K562 (cell line): ENCODE measurements at regions not wholly inside any gene's neighbourhood (a gene's known extent, or its start where the extent isn't known, plus 50 kb on each side); places are given as distances from the start of the nearest gene placed in this dataset.

Source experiments
- ATAC-seq: fragments of 200-7000 bp; cut with Tn5 transposase; 3 replicates; pipeline ENCODE4 v1.9.1; 2020; ENCODE audit warnings: moderate library complexity
- BruUV-seq: library from RNA; stranded (reverse); fragments of 400-500 nt; replicated peaks from 2 replicates; lab custom pipeline; 2021; lab: Mats Ljungman, UMichigan
- CTCF ChIA-PET: fragments of 300-600 bp; formaldehyde crosslinking; extraction: SDS; loops from one replicate; lab custom pipeline; 2021; ENCODE audit warnings: low intra/inter-chr PET ratio; lab: Yijun Ruan, JAX
- POLR2A ChIA-PET: fragments of 300-600, 350-650 bp; sonication (Branson Sonifier 250); formaldehyde crosslinking; extraction: SDS; loops from one replicate; lab custom pipeline; 2021; ENCODE audit warnings: antibody characterized with exemption, inconsistent platforms; lab: Yijun Ruan, JAX
- DNase-seq, 4 experiments: peaks; one replicate each; pipeline versions ENCODE4 v3.0.0 to v3.0.0-alpha.2; 2011 to 2018; ENCODE audit warnings: low spot score in 3 of 4, mixed read lengths in 3 of 4; ENCODE audit errors: extremely low read depth in 1 of 4
- FAIRE-seq: peaks from 2 replicates; lab custom pipeline; 2011; peaks lifted over from hg19 to GRCh38; lab: Jason Lieb, UNC
- H2AFZ ChIP-seq: 2 replicates; pipeline ENCODE4 v1.6.0; 2011; ENCODE audit warnings: low read depth, low read length, control low read depth, inconsistent platforms
- H3K27ac ChIP-seq: fragments of 200-600 bp; 3 replicates; pipeline ENCODE4 v1.8.0; 2011; ENCODE audit warnings: low read depth, mild to moderate bottlenecking, control low read depth, inconsistent platforms, low read length, moderate library complexity, mixed read lengths; ENCODE audit errors: extremely low read depth
- H3K27me3 ChIP-seq, 2 experiments: fragments of 300-600 bp in 1 of 2; 2 replicates in 1 of 2; 3 replicates in 1 of 2; pipeline versions ENCODE4 v1.6.0 to v1.8.0; 2011; ENCODE audit warnings: inconsistent platforms in 2 of 2, low read length in 2 of 2, mild to moderate bottlenecking in 1 of 2, mixed read lengths in 1 of 2, moderate library complexity in 1 of 2; ENCODE audit not compliant: control insufficient read depth in 2 of 2, insufficient read depth in 2 of 2
- H3K36me3 ChIP-seq: fragments of 300-600 bp; 3 replicates; pipeline ENCODE4 v1.8.0; 2011; ENCODE audit warnings: mild to moderate bottlenecking, low read length, inconsistent platforms; ENCODE audit not compliant: control insufficient read depth, insufficient read depth
- H3K4me1 ChIP-seq, 2 experiments: fragments of 200-600 bp in 1 of 2; replicated peaks in 1 of 2; 2 replicates in 1 of 2; 3 replicates in 1 of 2; pipeline versions ENCODE4 v1.5.1 to v1.8.0; 2011; ENCODE audit warnings: inconsistent platforms in 2 of 2, low read length in 2 of 2, mild to moderate bottlenecking in 1 of 2, mixed read lengths in 1 of 2, moderate library complexity in 1 of 2; ENCODE audit not compliant: control insufficient read depth in 2 of 2, insufficient read depth in 2 of 2
- H3K4me2 ChIP-seq: 2 replicates; pipeline ENCODE4 v1.6.1; 2011; ENCODE audit warnings: low read length, control low read depth, inconsistent platforms, mixed read lengths; ENCODE audit not compliant: insufficient read depth
- H3K4me3 ChIP-seq: fragments of 200-600 bp; sonication (generic), shearing (Covaris generic); 2 replicates; pipeline ENCODE4 v1.5.1; 2016; ENCODE audit warnings: control low read depth, inconsistent platforms
- H3K79me2 ChIP-seq: fragments of 200-600 bp; 3 replicates; pipeline ENCODE4 v1.8.0; 2011; ENCODE audit warnings: low read length, inconsistent platforms; ENCODE audit not compliant: control insufficient read depth, insufficient read depth
- H3K9ac ChIP-seq, 2 experiments: 2 replicates each; pipeline versions ENCODE4 v1.6.0 to v1.6.1; 2011; ENCODE audit warnings: low read depth in 2 of 2, low read length in 2 of 2, control low read depth in 1 of 2, inconsistent platforms in 1 of 2, mild to moderate bottlenecking in 1 of 2, mixed read lengths in 1 of 2; ENCODE audit not compliant: insufficient read depth in 1 of 2
- H3K9me1 ChIP-seq: one replicate; pipeline ENCODE4 v1.6.0; 2011; ENCODE audit warnings: inconsistent platforms, mild to moderate bottlenecking, low read length, moderate library complexity; ENCODE audit not compliant: control insufficient read depth, insufficient read depth
- H3K9me3 ChIP-seq: replicated peaks from 2 replicates; pipeline ENCODE4 v1.5.1; 2011; ENCODE audit warnings: low read depth, low read length, inconsistent platforms; ENCODE audit not compliant: control insufficient read depth, insufficient read depth
- H4K20me1 ChIP-seq: replicated peaks from 2 replicates; pipeline ENCODE4 v1.6.1; 2011; ENCODE audit warnings: low read length, inconsistent platforms, mixed read lengths; ENCODE audit not compliant: control insufficient read depth, insufficient read depth
- DLX4 ChIP-seq: fragments of 250-450 bp; sonication (Bioruptor Pico); IDR thresholded peaks from 2 replicates; pipeline ENCODE4 v1.6.1; 2021; ENCODE audit warnings: mild to moderate bottlenecking
- EZH2 ChIP-seq: IDR thresholded peaks from 2 replicates; pipeline ENCODE4 v1.6.1; 2012; ENCODE audit warnings: low read depth, mild to moderate bottlenecking, inconsistent platforms, low read length, borderline replicate concordance
- HSF4 ChIP-seq: fragments of 250-450 bp; sonication (Bioruptor Pico); IDR thresholded peaks from 2 replicates; pipeline ENCODE4 v2.1.2; 2022; ENCODE audit warnings: mild to moderate bottlenecking, moderate library complexity, borderline replicate concordance
- NEUROD1 ChIP-seq: fragments of 150-350 bp; IDR thresholded peaks from 2 replicates; pipeline ENCODE4 v1.6.1; 2014; ENCODE audit warnings: borderline replicate concordance, low read length, low read depth; ENCODE audit not compliant: partially characterized antibody
- POLR2A ChIP-seq: fragments of 450-650 bp; conservative IDR thresholded peaks from 2 replicates; pipeline ENCODE4 v1.6.1; 2016
- RB1 ChIP-seq: fragments of 450-650 bp; IDR thresholded peaks from 2 replicates; pipeline ENCODE4 v1.6.1; 2017; ENCODE audit warnings: low read depth, mild to moderate bottlenecking
- SMAD2 ChIP-seq: fragments of 150-350 bp; IDR thresholded peaks from 2 replicates; pipeline ENCODE4 v1.6.1; 2014; ENCODE audit warnings: low read depth, mild to moderate bottlenecking, low read length
- SMAD4 ChIP-seq: fragments of 250-450 bp; sonication (Bioruptor Pico); conservative IDR thresholded peaks from 2 replicates; pipeline ENCODE4 v1.8.0; 2021; ENCODE audit warnings: inconsistent platforms, mild to moderate bottlenecking, moderate library complexity
- SNIP1 ChIP-seq: fragments of 450-650 bp; IDR thresholded peaks from 2 replicates; pipeline ENCODE4 v1.7.1; 2017; ENCODE audit warnings: low read depth, mild to moderate bottlenecking
- SNRNP70 ChIP-seq: fragments of 200-400 bp; formaldehyde crosslinking; optimal IDR thresholded peaks from 2 replicates; pipeline ENCODE3; 2017; ENCODE audit warnings: low read depth, low read length
- TBL1XR1 ChIP-seq, 2 experiments: IDR thresholded peaks; 2 replicates each; pipeline ENCODE4 v1.6.1; 2012; ENCODE audit warnings: improper control_type of control experiment in 2 of 2, low read length in 2 of 2, mild to moderate bottlenecking in 1 of 2
- U2AF2 ChIP-seq: fragments of 200-400 bp; formaldehyde crosslinking; optimal IDR thresholded peaks from 2 replicates; pipeline ENCODE3; 2017; ENCODE audit warnings: low read depth, mild to moderate bottlenecking, low read length
- XRCC3 ChIP-seq: fragments of 450-650 bp; IDR thresholded peaks from 2 replicates; pipeline ENCODE4 v1.6.1; 2017; ENCODE audit warnings: mild to moderate bottlenecking, moderate library complexity
- ZBED1 ChIP-seq: IDR thresholded peaks from 2 replicates; pipeline ENCODE4 v1.6.1; 2014
- ZEB2 ChIP-seq: fragments of 450-650 bp; IDR thresholded peaks from 2 replicates; pipeline ENCODE4 v1.6.1; 2016
- ZNF41 ChIP-seq: fragments of 250-450 bp; sonication (Bioruptor Pico); conservative IDR thresholded peaks from 2 replicates; pipeline ENCODE4 v1.4.0; 2020; ENCODE audit warnings: mild to moderate bottlenecking
- WGBS: fragments of 100-300 bp; shearing (Covaris generic); methylation state at CpG from one replicate; pipeline ENCODE4 v1.1.6; 2016; ENCODE audit warnings: low coverage, mixed read lengths; ENCODE audit not compliant: insufficient coverage; ENCODE audit errors: missing lambda C conversion rate; 5-methylcytosine and 5-hydroxymethylcytosine counted together
- in situ Hi-C: fragments of 300-500 bp; cut with MboI; formaldehyde crosslinking; loops from 4 replicates; pipeline ENCODE4 v1.15.0; 2018; ENCODE audit warnings: inconsistent platforms, mixed read lengths
- intact Hi-C: fragments of 100-400 bp; cut with micrococcal nuclease; formaldehyde crosslinking; loops from 2 replicates; pipeline ENCODE4 v1.14.2; 2022

DNA sequence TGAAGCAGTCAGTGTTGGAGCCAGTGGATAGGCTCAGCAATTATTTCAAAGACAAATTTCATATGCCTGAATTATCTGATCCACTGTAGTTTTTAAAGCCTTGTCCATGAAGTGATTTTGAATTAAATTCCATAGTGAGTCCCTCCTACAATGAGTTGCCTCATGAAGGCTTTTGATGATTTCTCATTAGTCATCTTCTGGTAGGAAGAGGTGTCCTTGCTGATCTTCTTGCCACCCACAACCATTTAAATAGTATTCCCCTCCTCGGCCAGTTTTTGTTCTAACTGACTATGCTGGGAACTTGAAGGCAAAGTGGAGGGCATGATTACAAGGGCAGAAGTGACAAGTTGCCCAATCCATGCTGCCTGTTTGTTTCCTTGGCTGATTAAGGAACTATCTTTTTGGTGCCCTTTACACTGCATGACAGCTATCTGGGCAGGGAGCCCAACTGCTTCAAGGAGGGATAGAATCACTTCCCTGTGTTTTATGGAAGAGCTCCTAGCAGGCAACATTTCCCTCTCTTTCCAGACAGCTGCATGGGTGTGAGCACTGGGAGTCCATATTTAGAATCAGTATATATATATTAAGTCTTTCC lies 617.5 kb downstream of the ZPLD1 start:
- Histone ChIP-seq H3K36me3 (no peaks in the 10 kb centered on the region), H3K4me1 (no peaks in the 10 kb centered on the region), H3K4me2 (no peak overlapping the region), H4K20me1 (no peaks in the 10 kb centered on the region), H3K27ac (no peak overlapping the region), H2AFZ (no peak overlapping the region), H3K79me2 (no peaks in the 10 kb centered on the region), H3K9ac (no peak overlapping the region), H3K4me3 (no peak overlapping the region), H3K27me3 (no peaks in the 10 kb centered on the region), H3K9me3 (no peaks in the 10 kb centered on the region), H3K9me1 (no peaks in the 10 kb centered on the region)
- ATAC-seq, result no peak
- BruUV-seq, result no TSS peak
- intact Hi-C loops (no loop called here), in situ Hi-C loops (no loop called here)
- POLR2A ChIA-PET, result no interaction called here
- CTCF ChIA-PET, result no interaction called here
- DNase-seq, result no peak
- TF ChIP-seq NEUROD1 (no peak), HSF4 (no peak), DLX4 (CRISPR knock-in tag) (no peak), SMAD2 (no peak), XRCC3 (no peak), POLR2A (no peak), SMAD4 (CRISPR knock-in tag) (no peak), ZNF41 (CRISPR knock-in tag) (no peak), SNRNP70 (no peak), ZBED1 (no peak), TBL1XR1 (IDR thresholded peaks at IDR 0.05; ENCODE audit: low read length in 2 of 2) (no peak), U2AF2 (no peak), ZEB2 (no peak), EZH2 (no peak), RB1 (no peak), SNIP1 (no peak)
- WGBS, result 0% methylated on average over 1 of the region's 1 CpG
- no peak for FAIRE-seq
